Uterus (tissue), 3 donors: ENCODE measurements at regions not wholly inside any gene's neighbourhood (a gene's known extent, or its start where the extent isn't known, plus 50 kb on each side); places are given as distances from the start of the nearest gene placed in this dataset.

Source experiments
- DNase-seq, 2 donors: peaks; one replicate each; pipeline ENCODE4 v3.0.0-alpha.2; 2019 to 2020
- H3K27ac ChIP-seq, 2 donors: fragments of 200-600 bp; sonication (generic); 1 replicate in 1 of 2; 2 replicates in 1 of 2; pipeline ENCODE4 v1.5.1; 2016 to 2018
- H3K27me3 ChIP-seq, 2 donors: fragments of 200-600 bp; sonication (generic); one replicate each; pipeline ENCODE4 v1.5.1; 2018 to 2019; ENCODE audit warnings: control low read depth in 1 of 2
- H3K36me3 ChIP-seq, 2 donors: fragments of 200-600 bp; sonication (generic); one replicate each; pipeline ENCODE4 v1.5.1; 2019; ENCODE audit warnings: control low read depth in 1 of 2
- H3K4me1 ChIP-seq, 2 donors: fragments of 200-600 bp; sonication (generic); one replicate each; pipeline ENCODE4 v1.5.1; 2018 to 2019; ENCODE audit warnings: control low read depth in 1 of 2
- H3K4me3 ChIP-seq, 2 donors: fragments of 200-600 bp; sonication (generic); 1 replicate in 1 of 2; 2 replicates in 1 of 2; pipeline ENCODE4 v1.5.1; 2018 to 2019; ENCODE audit warnings: mild to moderate bottlenecking in 1 of 2
- H3K9me3 ChIP-seq, 2 donors: fragments of 200-600 bp; sonication (generic); one replicate each; pipeline ENCODE4 v1.5.1; 2019; ENCODE audit warnings: control low read depth in 1 of 2
- CTCF ChIP-seq, 4 experiments: fragments of 200-600 bp in 2 of 4; fragments of 450-650 bp in 2 of 4; sonication (generic) in 2 of 4; IDR thresholded peaks; one replicate each; pipeline ENCODE4 v1.5.1; 2016 to 2019; ENCODE audit warnings: antibody characterized with exemption in 4 of 4, mild to moderate bottlenecking in 2 of 4, moderate library complexity in 1 of 4
- POLR2A ChIP-seq, 2 donors: fragments of 450-650 bp; IDR thresholded peaks; one replicate each; pipeline ENCODE4 v1.6.1; 2016; ENCODE audit warnings: antibody characterized with exemption in 2 of 2, mild to moderate bottlenecking in 1 of 2, moderate library complexity in 1 of 2
- intact Hi-C: fragments of 100-400 bp; cut with DNase I; formaldehyde crosslinking; loops from one replicate; pipeline ENCODE4 v1.15.1; 2023; ENCODE audit warnings: low total_unique reads
- donor health status: DM: yes; HTN: yes; CAD: no.

- intact Hi-C loops, result no loop called here
- Histone ChIP-seq H3K36me3 (no peaks in the 10 kb centered on the region), H3K4me1 (no peaks in the 10 kb centered on the region), H3K27me3 (no peaks in the 10 kb centered on the region), H3K9me3 (no peaks in the 10 kb centered on the region), H3K27ac (no peak overlapping the region), H3K4me3 (no peak overlapping the region)
- no peak for DNase-seq
- TF ChIP-seq CTCF (IDR thresholded peaks at IDR 0.05) (no peak), POLR2A (IDR thresholded peaks at IDR 0.05) (no peak)
Measured at GRCh38 chr2:139737659-139738058, 957.5 kb upstream of the NXPH2 start.

GRCh38 chr2:139730197-139730596 lies 950.0 kb upstream of the NXPH2 start:
- H3K27ac ChIP-seq, result no peak overlapping the region
- no peaks in the 10 kb centered on the region for H3K36me3 ChIP-seq
- TF ChIP-seq POLR2A (IDR thresholded peaks at IDR 0.05), result no peak
- no peak for TF ChIP-seq CTCF (IDR thresholded peaks at IDR 0.05)
- no peaks in the 10 kb centered on the region for H3K9me3 ChIP-seq
- peaks cover 0 to 3% of the 10 kb centered on the region in 2 donors for H3K27me3 ChIP-seq
- intact Hi-C loops, result no loop called here
- DNase-seq, result no peak
- H3K4me1 ChIP-seq, result no peaks in the 10 kb centered on the region
- H3K4me3 ChIP-seq, result no peak overlapping the region

- TF ChIP-seq POLR2A (IDR thresholded peaks at IDR 0.05) (no peak), CTCF (IDR thresholded peaks at IDR 0.05) (no peak)
- intact Hi-C loops, result no loop called here
- no peaks in the 10 kb centered on the region for H3K36me3 ChIP-seq
Measured at GRCh38 chr2:139721411-139721995, 941.3 kb upstream of the NXPH2 start.

GRCh38 chr2:139720056-139720455 lies 939.9 kb upstream of the NXPH2 start:
- intact Hi-C loops, result no loop called here
- no peak for TF ChIP-seq CTCF (IDR thresholded peaks at IDR 0.05)
- TF ChIP-seq POLR2A (IDR thresholded peaks at IDR 0.05), result no peak
- Histone ChIP-seq H3K36me3 (no peaks in the 10 kb centered on the region), H3K27me3 (no peaks in the 10 kb centered on the region), H3K4me1 (no peaks in the 10 kb centered on the region), H3K9me3 (no peaks in the 10 kb centered on the region), H3K27ac (no peak overlapping the region), H3K4me3 (no peak overlapping the region)
- DNase-seq, result no peak

More at GRCh38 chr2:139721411-139721995, 941.3 kb upstream of the NXPH2 start:
- DNase-seq, result no peak
- H3K27ac ChIP-seq, result no peak overlapping the region
- no peak overlapping the region for H3K4me3 ChIP-seq
- H3K9me3 ChIP-seq, result no peaks in the 10 kb centered on the region
- H3K27me3 ChIP-seq, result no peaks in the 10 kb centered on the region
- H3K4me1 ChIP-seq, result no peaks in the 10 kb centered on the region

GRCh38 chr2:139704606-139705005 lies 924.4 kb upstream of the NXPH2 start:
- Histone ChIP-seq H3K27me3 (no peaks in the 10 kb centered on the region), H3K4me1 (no peaks in the 10 kb centered on the region), H3K36me3 (no peaks in the 10 kb centered on the region), H3K27ac (no peak overlapping the region), H3K9me3 (no peaks in the 10 kb centered on the region), H3K4me3 (no peak overlapping the region)
- TF ChIP-seq CTCF (IDR thresholded peaks at IDR 0.05) (no peak), POLR2A (IDR thresholded peaks at IDR 0.05) (no peak)
- intact Hi-C loops, result no loop called here
- no peak for DNase-seq
